AG09309 (cell line): ENCODE measurements at regions not wholly inside any gene's neighbourhood (a gene's known extent, or its start where the extent isn't known, plus 50 kb on each side); places are given as distances from the start of the nearest gene placed in this dataset.

Experiments used
- DNase-seq: peaks from one replicate; pipeline ENCODE4 v3.0.0-alpha.2; 2010; ENCODE audit warnings: low read depth
- H3K4me3 ChIP-seq: 2 replicates; pipeline ENCODE4 v1.5.1; 2011; ENCODE audit warnings: mild to moderate bottlenecking, low read depth, low read length, moderate library complexity; ENCODE audit not compliant: control insufficient read depth
- CTCF ChIP-seq: IDR thresholded peaks from 2 replicates; pipeline ENCODE4 v1.5.1; 2011; ENCODE audit warnings: mild to moderate bottlenecking, low read depth, low read length, inconsistent platforms; ENCODE audit not compliant: insufficient read depth, control insufficient read depth; ENCODE audit errors: missing control alignments

- no peak for DNase-seq
- no peak for TF ChIP-seq CTCF
- H3K4me3 ChIP-seq, result no peak overlapping the region
Observed at GRCh38 chr5:54860321-54860720, 125.1 kb downstream of the ESM1 start.

- DNase-seq, result no peak
- no peak for TF ChIP-seq CTCF
- H3K4me3 ChIP-seq, result no peak overlapping the region
Observed at GRCh38 chr5:54859316-54859715, 126.1 kb downstream of the ESM1 start.

GRCh38 chr5:54854883-54855581 lies 130.4 kb downstream of the ESM1 start:
- no peak overlapping the region for H3K4me3 ChIP-seq
- DNase-seq, result no peak
- TF ChIP-seq CTCF, result no peak

- H3K4me3 ChIP-seq, result no peak overlapping the region
- DNase-seq, result no peak
- TF ChIP-seq CTCF, result no peak
Observed at GRCh38 chr5:54852007-54852406, 133.4 kb downstream of the ESM1 start.

- no peak overlapping the region for H3K4me3 ChIP-seq
- TF ChIP-seq CTCF, result no peak
- DNase-seq, result no peak
Observed at GRCh38 chr5:54851449-54851848, 133.9 kb downstream of the ESM1 start.

- DNase-seq, result no peak
Observed at GRCh38 chr5:54848581-54848980, 136.8 kb downstream of the ESM1 start.

More at GRCh38 chr5:54848581-54848980, 136.8 kb downstream of the ESM1 start:
- no peak for TF ChIP-seq CTCF
- no peak overlapping the region for H3K4me3 ChIP-seq
